ENCODE measurements at regions not wholly inside any gene's neighbourhood (a gene's known extent, or its start where the extent isn't known, plus 50 kb on each side); places are given as distances from the start of the nearest gene placed in this dataset.

GRCh38 chr6:93471281-93471680 is 51.9 kb upstream of the EPHA7 start:
- ChIA-PET POLR2A (no interaction called here), CTCF (no interaction called here)
- no peak for DNase-seq (ENCODE audit: extremely low spot score)
- TF ChIP-seq FOXK2 (IDR thresholded peaks at IDR 0.05) (no peak), SP1 (IDR thresholded peaks at IDR 0.05) (no peak), SUZ12 (IDR thresholded peaks at IDR 0.05) (no peak), ZNF384 (IDR thresholded peaks at IDR 0.05) (no peak), TARDBP (IDR thresholded peaks at IDR 0.05) (no peak), FOXA1 (IDR thresholded peaks at IDR 0.05) (no peak), BHLHE40 (IDR thresholded peaks at IDR 0.05; ENCODE audit: borderline replicate concordance) (no peak), CTBP1 (IDR thresholded peaks at IDR 0.05; ENCODE audit: borderline replicate concordance) (no peak), ELF4 (IDR thresholded peaks at IDR 0.05) (no peak), L3MBTL2 (conservative IDR thresholded peaks at IDR 0.05) (no peak), FOXM1 (IDR thresholded peaks at IDR 0.05; ENCODE audit: borderline replicate concordance) (no peak), NFRKB (IDR thresholded peaks at IDR 0.05) (no peak), PKNOX1 (IDR thresholded peaks at IDR 0.05) (no peak)
